ENCODE measurements at regions not wholly inside any gene's neighbourhood (a gene's known extent, or its start where the extent isn't known, plus 50 kb on each side); places are given as distances from the start of the nearest gene placed in this dataset.

DNA sequence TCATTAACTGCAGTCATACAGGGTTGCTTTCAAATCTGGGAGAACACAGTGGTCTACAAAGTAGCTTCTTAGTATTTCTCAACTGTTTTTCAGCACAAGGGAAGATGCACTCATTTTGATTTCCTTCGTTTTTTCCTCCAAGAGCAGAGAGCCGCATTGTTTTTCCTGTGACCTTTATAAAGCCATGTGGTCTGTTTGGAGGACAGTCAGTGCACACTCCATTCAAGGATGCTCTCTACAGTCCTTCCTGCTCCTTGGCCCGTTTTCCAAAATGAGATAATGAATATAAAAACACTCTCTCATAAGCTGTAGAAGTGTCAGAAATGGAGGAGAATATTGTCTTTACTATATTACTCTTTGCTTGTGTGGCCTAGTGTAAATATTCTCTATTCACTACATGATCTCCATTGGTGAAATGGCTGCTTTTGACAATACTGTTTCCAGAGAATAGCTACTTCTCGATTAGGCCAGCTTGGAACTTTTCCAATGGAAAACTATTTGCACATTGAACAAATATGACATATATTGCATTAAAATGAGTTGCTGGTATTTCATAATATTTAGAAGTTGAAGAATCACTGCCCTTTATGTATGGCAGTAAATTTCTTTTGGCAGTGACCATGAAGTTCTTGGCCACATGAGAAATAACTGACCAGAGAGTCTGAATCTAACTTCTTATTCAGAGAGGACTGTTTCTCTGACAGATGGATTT is 393.1 kb upstream of the RGS6 start:
- H3K27ac ChIP-seq (ENCODE audit: low read depth, low read length), result no peak overlapping the region
- no peak overlapping the region for H3K4me2 ChIP-seq (ENCODE audit: low read length)
- H3K27me3 Mint-ChIP-seq (ENCODE audit: low read depth, unreplicated experiment), result no peaks in the 10 kb centered on the region
- TF ChIP-seq EZH2 (IDR thresholded peaks at IDR 0.05; ENCODE audit: insufficient read depth, low read length), result no peak
- TF ChIP-seq, protein P1, sequence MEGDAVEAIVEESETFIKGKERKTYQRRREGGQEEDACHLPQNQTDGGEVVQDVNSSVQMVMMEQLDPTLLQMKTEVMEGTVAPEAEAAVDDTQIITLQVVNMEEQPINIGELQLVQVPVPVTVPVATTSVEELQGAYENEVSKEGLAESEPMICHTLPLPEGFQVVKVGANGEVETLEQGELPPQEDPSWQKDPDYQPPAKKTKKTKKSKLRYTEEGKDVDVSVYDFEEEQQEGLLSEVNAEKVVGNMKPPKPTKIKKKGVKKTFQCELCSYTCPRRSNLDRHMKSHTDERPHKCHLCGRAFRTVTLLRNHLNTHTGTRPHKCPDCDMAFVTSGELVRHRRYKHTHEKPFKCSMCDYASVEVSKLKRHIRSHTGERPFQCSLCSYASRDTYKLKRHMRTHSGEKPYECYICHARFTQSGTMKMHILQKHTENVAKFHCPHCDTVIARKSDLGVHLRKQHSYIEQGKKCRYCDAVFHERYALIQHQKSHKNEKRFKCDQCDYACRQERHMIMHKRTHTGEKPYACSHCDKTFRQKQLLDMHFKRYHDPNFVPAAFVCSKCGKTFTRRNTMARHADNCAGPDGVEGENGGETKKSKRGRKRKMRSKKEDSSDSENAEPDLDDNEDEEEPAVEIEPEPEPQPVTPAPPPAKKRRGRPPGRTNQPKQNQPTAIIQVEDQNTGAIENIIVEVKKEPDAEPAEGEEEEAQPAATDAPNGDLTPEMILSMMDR (IDR thresholded peaks at IDR 0.05; ENCODE audit: insufficient read depth, low read depth, low read length), result no peak
- no peak overlapping the region for H3K27ac Mint-ChIP-seq (ENCODE audit: unreplicated experiment)
- H2AFZ ChIP-seq (ENCODE audit: low read depth, low read length), result no peak overlapping the region
- H3K9ac ChIP-seq (ENCODE audit: low read length), result no peak overlapping the region
- no peak for FAIRE-seq
- peaks cover 4% of the 10 kb centered on the region for H3K4me1 ChIP-seq (ENCODE audit: insufficient read depth, low read length)
- H3K36me3 ChIP-seq (ENCODE audit: insufficient read depth, low read length), result no peaks in the 10 kb centered on the region
- peaks cover 12% of the 10 kb centered on the region for H3K4me1 Mint-ChIP-seq (ENCODE audit: low read depth, unreplicated experiment)
- no peaks in the 10 kb centered on the region for H3K9me3 Mint-ChIP-seq (ENCODE audit: unreplicated experiment)
- no peak overlapping the region for H3K4me3 Mint-ChIP-seq (ENCODE audit: unreplicated experiment)
- H3K4me3 ChIP-seq (ENCODE audit: insufficient read depth, low read depth, low read length), result no peak overlapping the region
- H3K27me3 ChIP-seq (ENCODE audit: insufficient read depth, low read length), result no peaks in the 10 kb centered on the region
- no peaks in the 10 kb centered on the region for H3K36me3 Mint-ChIP-seq (ENCODE audit: low read depth, unreplicated experiment)
- no peak for DNase-seq (ENCODE audit: low read depth)
- H3K79me2 ChIP-seq (ENCODE audit: insufficient read depth, low read length), result peaks cover 19% of the 10 kb centered on the region
- peaks cover 3% of the 10 kb centered on the region for H4K20me1 ChIP-seq (ENCODE audit: insufficient read depth, low read length)
- no peaks in the 10 kb centered on the region for H3K9me3 ChIP-seq (ENCODE audit: insufficient read depth, low read depth, low read length)

- Mint-ChIP-seq H3K4me1 (ENCODE audit: low read depth, unreplicated experiment) (peaks cover 12% of the 10 kb centered on the region), H3K27ac (ENCODE audit: unreplicated experiment) (no peak overlapping the region), H3K36me3 (ENCODE audit: low read depth, unreplicated experiment) (no peaks in the 10 kb centered on the region), H3K4me3 (ENCODE audit: unreplicated experiment) (no peak overlapping the region), H3K27me3 (ENCODE audit: low read depth, unreplicated experiment) (no peaks in the 10 kb centered on the region), H3K9me3 (ENCODE audit: unreplicated experiment) (no peaks in the 10 kb centered on the region)
- no peaks in the 10 kb centered on the region for H3K27me3 ChIP-seq (ENCODE audit: insufficient read depth, low read length)
- FAIRE-seq (no peak), DNase-seq (ENCODE audit: low read depth) (no peak)
- no peak overlapping the region for H3K27ac ChIP-seq (ENCODE audit: low read depth, low read length)
- no peak overlapping the region for H3K4me3 ChIP-seq (ENCODE audit: insufficient read depth, low read depth, low read length)
- H4K20me1 ChIP-seq (ENCODE audit: insufficient read depth, low read length), result peaks cover 3% of the 10 kb centered on the region
- H2AFZ ChIP-seq (ENCODE audit: low read depth, low read length), result no peak overlapping the region
- TF ChIP-seq EZH2 (IDR thresholded peaks at IDR 0.05; ENCODE audit: insufficient read depth, low read length), result no peak
- TF ChIP-seq, protein P1 (IDR thresholded peaks at IDR 0.05; ENCODE audit: insufficient read depth, low read depth, low read length), result no peak
- peak overlapping the region; percentile 11 for H3K4me2 ChIP-seq (ENCODE audit: low read length)
- H3K79me2 ChIP-seq (ENCODE audit: insufficient read depth, low read length), result peaks cover 19% of the 10 kb centered on the region
- H3K36me3 ChIP-seq (ENCODE audit: insufficient read depth, low read length), result no peaks in the 10 kb centered on the region
- H3K4me1 ChIP-seq (ENCODE audit: insufficient read depth, low read length), result peaks cover 4% of the 10 kb centered on the region
- H3K9ac ChIP-seq (ENCODE audit: low read length), result no peak overlapping the region
- H3K9me3 ChIP-seq (ENCODE audit: insufficient read depth, low read depth, low read length), result no peaks in the 10 kb centered on the region
These were observed 392.5 kb upstream of the RGS6 start for GRCh38 chr14:71539650-71540285.

GRCh38 chr14:71541271-71541670 is 391.0 kb upstream of the RGS6 start:
- no peak overlapping the region for H3K4me3 ChIP-seq (ENCODE audit: insufficient read depth, low read depth, low read length)
- H3K9me3 ChIP-seq (ENCODE audit: insufficient read depth, low read depth, low read length), result no peaks in the 10 kb centered on the region
- no peaks in the 10 kb centered on the region for H3K27me3 Mint-ChIP-seq (ENCODE audit: low read depth, unreplicated experiment)
- FAIRE-seq (no peak), DNase-seq (ENCODE audit: low read depth) (no peak)
- H3K4me1 Mint-ChIP-seq (ENCODE audit: low read depth, unreplicated experiment), result peaks cover 12% of the 10 kb centered on the region
- no peak for TF ChIP-seq EZH2 (IDR thresholded peaks at IDR 0.05; ENCODE audit: insufficient read depth, low read length)
- TF ChIP-seq, protein P1 (IDR thresholded peaks at IDR 0.05; ENCODE audit: insufficient read depth, low read depth, low read length), result no peak
- no peak overlapping the region for H2AFZ ChIP-seq (ENCODE audit: low read depth, low read length)
- no peak overlapping the region for H3K4me2 ChIP-seq (ENCODE audit: low read length)
- H3K4me3 Mint-ChIP-seq (ENCODE audit: unreplicated experiment), result no peak overlapping the region
- H4K20me1 ChIP-seq (ENCODE audit: insufficient read depth, low read length), result peaks cover 3% of the 10 kb centered on the region
- H3K9ac ChIP-seq (ENCODE audit: low read length), result no peak overlapping the region
- H3K79me2 ChIP-seq (ENCODE audit: insufficient read depth, low read length), result peaks cover 31% of the 10 kb centered on the region
- no peaks in the 10 kb centered on the region for H3K36me3 ChIP-seq (ENCODE audit: insufficient read depth, low read length)
- H3K27ac Mint-ChIP-seq (ENCODE audit: unreplicated experiment), result no peak overlapping the region
- no peak overlapping the region for H3K27ac ChIP-seq (ENCODE audit: low read depth, low read length)
- no peaks in the 10 kb centered on the region for H3K9me3 Mint-ChIP-seq (ENCODE audit: unreplicated experiment)
- H3K27me3 ChIP-seq (ENCODE audit: insufficient read depth, low read length), result no peaks in the 10 kb centered on the region
- H3K4me1 ChIP-seq (ENCODE audit: insufficient read depth, low read length), result peaks cover 4% of the 10 kb centered on the region
- no peaks in the 10 kb centered on the region for H3K36me3 Mint-ChIP-seq (ENCODE audit: low read depth, unreplicated experiment)
